ENCODE measurements at regions not wholly inside any gene's neighbourhood (a gene's known extent, or its start where the extent isn't known, plus 50 kb on each side); places are given as distances from the start of the nearest gene placed in this dataset.

- H3K4me3 ChIP-seq (ENCODE audit: low read depth, low read length), result no peak overlapping the region
- DNase-seq (ENCODE audit: low read depth), result no peak
- TF ChIP-seq CTCF (IDR thresholded peaks at IDR 0.05; ENCODE audit: insufficient read depth, low read depth, low read length), result no peak
Measured at GRCh38 chr4:3829211-3829955, 63.2 kb downstream of the ADRA2C start.

GRCh38 chr4:3829956-3830773 lies 64.0 kb downstream of the ADRA2C start:
- no peak overlapping the region for H3K4me3 ChIP-seq (ENCODE audit: low read depth, low read length)
- DNase-seq (ENCODE audit: low read depth), result no peak
- no peak for TF ChIP-seq CTCF (IDR thresholded peaks at IDR 0.05; ENCODE audit: insufficient read depth, low read depth, low read length)

GRCh38 chr4:3830774-3831528 lies 64.8 kb downstream of the ADRA2C start:
- no peak for TF ChIP-seq CTCF (IDR thresholded peaks at IDR 0.05; ENCODE audit: insufficient read depth, low read depth, low read length)
- no peak overlapping the region for H3K4me3 ChIP-seq (ENCODE audit: low read depth, low read length)
- no peak for DNase-seq (ENCODE audit: low read depth)

- TF ChIP-seq CTCF (IDR thresholded peaks at IDR 0.05; ENCODE audit: insufficient read depth, low read depth, low read length), result no peak
- no peak overlapping the region for H3K4me3 ChIP-seq (ENCODE audit: low read depth, low read length)
- DNase-seq (ENCODE audit: low read depth), result no peak
Measured at GRCh38 chr4:3831529-3832150, 65.5 kb downstream of the ADRA2C start.

- no peak for DNase-seq (ENCODE audit: low read depth)
- H3K4me3 ChIP-seq (ENCODE audit: low read depth, low read length), result no peak overlapping the region
- TF ChIP-seq CTCF (IDR thresholded peaks at IDR 0.05; ENCODE audit: insufficient read depth, low read depth, low read length), result no peak
Measured at GRCh38 chr4:3832536-3833220, 66.5 kb downstream of the ADRA2C start.

Data from fibroblast of villous mesenchyme (primary cell).